Sigmoid colon (tissue), 6 donors: ENCODE measurements at regions not wholly inside any gene's neighbourhood (a gene's known extent, or its start where the extent isn't known, plus 50 kb on each side); places are given as distances from the start of the nearest gene placed in this dataset.
"Not testable (repeated sequence)": the region's sequence is repeated elsewhere in the genome, so short reads cannot be mapped to it uniquely, and the experiment has no call there.

Source experiments
- DNase-seq: peaks from one replicate; pipeline ENCODE4 v3.0.0-alpha.2; 2019
- H3K27ac ChIP-seq, 4 donors: fragments of 200-600 bp; sonication (generic); one replicate each; pipeline ENCODE4 v1.5.1; 2016 to 2019; ENCODE audit warnings: mild to moderate bottlenecking in 1 of 4
- H3K27me3 ChIP-seq, 3 donors: fragments of 200-600 bp; sonication (generic); one replicate each; pipeline ENCODE4 v1.5.1; 2019; ENCODE audit warnings: mild to moderate bottlenecking in 1 of 3
- H3K36me3 ChIP-seq, 4 donors: fragments of 200-600 bp; sonication (generic); one replicate each; pipeline ENCODE4 v1.5.1; 2016 to 2019
- H3K4me1 ChIP-seq, 4 donors: fragments of 200-600 bp; sonication (generic); one replicate each; pipeline ENCODE4 v1.5.1; 2017 to 2019
- H3K4me3 ChIP-seq, 4 donors: fragments of 200-600 bp; sonication (generic); one replicate each; pipeline ENCODE4 v1.5.1; 2017 to 2019; ENCODE audit warnings: mild to moderate bottlenecking in 2 of 4, moderate library complexity in 1 of 4
- H3K9me3 ChIP-seq, 4 donors: fragments of 200-600 bp in 3 of 4; sonication (generic) in 3 of 4; one replicate each; pipeline versions ENCODE4 v1.5.1 to v1.6.1; 2013 to 2019
- WGBS, 2 donors: extraction: QIAGEN DNeasy Blood & Tissue Kit; methylation state at CpG; one replicate each; pipeline ENCODE4 v1.1.7; 2013; 5-methylcytosine and 5-hydroxymethylcytosine counted together
- intact Hi-C: fragments of 100-400 bp; cut with DNase I; formaldehyde crosslinking; loops from one replicate; pipeline ENCODE4 v1.15.1; 2023
- small RNA-seq, 3 donors: library from RNA; depleted of rRNA; stranded (forward); fragments of <200 nt; gene quantifications; one replicate each; pipeline ENCODE3, GENCODE V24; 2016
- donor health status: healthy with polysubstance abuse.
- donor health status: healthy.

DNA sequence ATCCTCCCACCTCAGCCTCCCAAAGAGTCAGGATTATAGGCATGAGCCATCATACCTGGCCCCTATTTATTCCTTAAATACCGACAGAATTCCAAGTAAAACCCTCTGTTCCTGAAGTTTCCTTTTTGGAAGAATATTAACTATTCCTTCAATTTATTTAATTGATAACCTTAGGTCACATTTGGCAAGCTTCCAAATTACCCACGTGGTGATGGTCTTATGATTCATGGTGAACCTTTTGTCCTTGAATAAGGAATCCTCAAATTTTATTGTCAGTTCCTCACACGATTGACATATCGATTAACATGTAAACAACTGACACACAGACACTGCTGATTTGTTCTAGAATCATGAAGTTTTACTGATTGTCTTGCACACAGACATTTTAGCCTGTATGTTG, 130.6 kb upstream of the LRRC61 start:
- H3K36me3 ChIP-seq, H3K9me3 ChIP-seq, DNase-seq, intact Hi-C loops, H3K4me3 ChIP-seq, H3K27me3 ChIP-seq, H3K27ac ChIP-seq, H3K4me1 ChIP-seq: not testable (repeated sequence)
- WGBS, 2 donors = 79 to 84% methylated on average over 4 of the region's 4 CpGs

DNA sequence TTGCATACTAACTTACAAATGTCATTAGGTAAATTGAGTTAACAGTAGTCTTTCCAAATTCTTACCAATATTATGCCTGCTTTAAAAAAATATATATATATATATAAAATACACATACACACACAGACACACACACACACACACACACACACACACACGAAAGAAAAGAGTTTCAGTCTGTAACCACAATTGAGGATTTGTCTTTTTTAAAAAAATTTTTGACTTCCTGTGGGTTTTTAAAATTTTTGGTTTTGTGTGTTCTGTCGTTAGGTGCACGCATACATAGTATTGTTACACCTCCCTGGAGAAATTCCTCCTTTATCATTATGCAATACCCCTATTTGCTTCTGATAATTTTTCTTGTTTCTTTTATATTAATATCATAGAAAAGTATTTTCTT, 129.3 kb upstream of the LRRC61 start:
- WGBS, 2 donors = 48 to 84% methylated on average over 3 of the region's 3 CpGs
- H3K4me3 ChIP-seq, H3K4me1 ChIP-seq, DNase-seq, H3K27me3 ChIP-seq, H3K36me3 ChIP-seq, intact Hi-C loops, H3K9me3 ChIP-seq, H3K27ac ChIP-seq: not testable (repeated sequence)

Small RNAs in the stretch of these regions (small RNA-seq; reads per million reads assigned to genes)
- 0 reads per million in 3 donors for gene AC092666.2
